CD4-positive, alpha-beta T cell treated with Interleukin-15 for 1 hour (primary cell): ENCODE measurements at regions not wholly inside any gene's neighbourhood (a gene's known extent, or its start where the extent isn't known, plus 50 kb on each side); places are given as distances from the start of the nearest gene placed in this dataset.
"Not testable (repeated sequence)": the region's sequence is repeated elsewhere in the genome, so short reads cannot be mapped to it uniquely, and the experiment has no call there.

Source experiments
- DNase-seq: peaks from one replicate; pipeline ENCODE4 v3.0.0-alpha.2; 2020

DNA sequence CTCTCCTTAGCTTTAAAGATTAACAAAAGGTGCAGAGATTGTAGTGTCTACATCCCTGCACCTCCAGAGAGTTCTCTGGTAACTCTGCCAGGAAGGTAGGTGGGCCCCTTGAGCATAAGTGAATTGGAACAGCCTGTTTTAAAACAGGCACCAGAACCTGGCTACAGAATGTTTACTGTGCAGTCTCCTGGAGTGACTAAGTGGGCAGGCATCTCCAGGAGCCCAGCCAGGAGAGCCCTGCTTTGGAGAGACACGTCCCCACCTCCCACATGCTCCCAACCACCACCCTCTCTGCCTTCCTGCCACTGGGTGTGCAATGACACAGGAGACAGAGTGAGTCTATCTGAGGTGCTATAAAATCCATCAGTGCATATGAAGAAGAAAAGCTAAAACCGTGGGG lies 110.3 kb upstream of the EYA4 start:
- no peak for DNase-seq

DNA sequence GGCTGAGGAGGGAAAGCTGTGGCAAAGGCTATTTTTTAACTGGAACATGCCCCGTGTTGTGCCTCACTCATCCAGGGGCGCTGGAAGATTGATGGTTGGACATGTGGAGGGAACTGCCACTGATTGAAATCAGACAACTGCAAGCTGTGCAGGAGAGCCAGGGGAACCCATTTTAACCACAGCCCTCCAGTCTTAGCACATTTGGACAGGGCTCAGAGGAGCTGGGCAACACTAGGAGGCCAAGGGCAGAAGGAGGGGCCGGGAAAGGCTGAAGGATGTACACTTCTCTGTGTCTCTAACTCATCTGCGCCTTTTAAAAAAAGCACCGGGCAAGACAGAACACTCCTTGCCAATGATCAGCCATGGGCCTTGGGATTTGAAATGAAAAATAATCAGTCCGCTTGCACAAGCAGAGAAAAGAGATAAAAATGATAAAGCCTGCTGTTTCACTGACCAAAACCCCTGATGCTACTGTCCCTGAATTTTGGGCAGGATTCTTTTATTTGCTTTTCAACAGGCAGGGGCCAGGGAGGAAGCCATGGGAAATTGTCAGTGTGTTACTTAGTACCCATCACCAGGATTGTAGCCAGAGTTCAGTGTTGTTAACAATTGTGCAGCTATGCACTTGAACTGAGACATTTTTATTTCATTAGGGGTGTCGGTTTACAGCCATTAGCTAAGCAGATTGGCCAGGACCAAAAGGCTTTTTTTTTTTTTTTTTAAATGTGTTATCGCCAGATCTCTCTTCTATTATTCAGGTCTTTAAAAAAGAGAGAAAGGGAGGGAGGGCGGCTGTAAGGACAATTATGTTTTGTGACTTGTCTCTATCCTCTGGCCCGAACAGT lies 109.3 kb upstream of the EYA4 start:
- DNase-seq = no peak

DNA sequence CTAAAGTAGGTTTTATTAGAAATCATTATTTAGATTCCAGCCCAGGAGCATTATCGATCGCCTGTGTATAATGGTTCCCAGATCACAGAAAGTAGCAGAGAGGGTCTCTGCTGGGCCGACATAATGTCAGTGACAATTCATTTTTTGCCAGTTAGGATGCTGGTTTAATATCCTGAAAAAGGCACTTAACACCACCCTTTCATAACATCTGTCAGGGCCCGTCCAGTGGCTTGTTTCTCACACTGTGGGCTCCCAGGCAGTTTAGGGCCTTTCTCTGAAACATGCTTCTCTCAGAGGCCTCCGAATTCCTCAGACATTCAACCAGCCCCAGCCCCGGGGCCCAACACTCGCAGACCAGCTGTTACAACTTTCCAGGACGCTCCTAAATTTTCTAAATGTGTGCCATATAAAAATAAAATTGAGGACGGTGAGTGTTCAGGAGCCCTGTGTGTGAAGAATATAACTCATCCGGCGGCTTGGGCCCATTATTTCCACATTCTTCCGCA lies 108.6 kb upstream of the EYA4 start:
- DNase-seq = no peak

DNA sequence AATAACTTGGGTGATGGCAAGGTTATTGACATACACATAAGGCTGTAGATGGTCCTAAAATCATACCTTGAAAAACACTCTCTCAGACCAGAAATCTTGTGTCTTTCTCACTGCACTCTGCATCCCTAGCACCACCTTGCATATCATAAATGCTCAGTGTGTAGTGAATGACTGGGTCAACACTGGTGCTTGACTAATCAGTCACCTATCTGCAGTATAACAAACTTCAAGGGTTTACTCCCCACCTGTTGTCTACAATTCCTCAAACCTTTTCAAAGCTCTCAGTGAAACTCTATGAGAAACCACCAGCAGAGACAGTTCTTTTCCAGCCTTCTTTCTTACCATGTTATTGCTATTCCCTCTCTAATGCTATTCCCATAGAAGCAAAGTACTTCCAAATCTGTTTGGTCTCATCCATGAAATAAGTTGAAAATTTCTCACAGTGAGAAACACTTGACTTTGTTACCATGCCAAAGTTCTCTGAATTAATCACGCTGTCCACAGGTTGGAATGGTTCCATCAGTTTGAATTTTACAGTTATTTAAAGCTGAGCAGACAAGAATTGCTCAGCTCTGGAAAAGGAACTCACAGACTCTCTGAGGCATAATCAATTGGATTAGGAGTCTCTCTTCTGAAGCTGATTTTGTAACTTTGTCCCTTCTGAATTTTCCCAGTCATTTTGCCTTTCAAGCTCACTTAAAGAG lies 104.8 kb upstream of the EYA4 start:
- no peak for DNase-seq

DNA sequence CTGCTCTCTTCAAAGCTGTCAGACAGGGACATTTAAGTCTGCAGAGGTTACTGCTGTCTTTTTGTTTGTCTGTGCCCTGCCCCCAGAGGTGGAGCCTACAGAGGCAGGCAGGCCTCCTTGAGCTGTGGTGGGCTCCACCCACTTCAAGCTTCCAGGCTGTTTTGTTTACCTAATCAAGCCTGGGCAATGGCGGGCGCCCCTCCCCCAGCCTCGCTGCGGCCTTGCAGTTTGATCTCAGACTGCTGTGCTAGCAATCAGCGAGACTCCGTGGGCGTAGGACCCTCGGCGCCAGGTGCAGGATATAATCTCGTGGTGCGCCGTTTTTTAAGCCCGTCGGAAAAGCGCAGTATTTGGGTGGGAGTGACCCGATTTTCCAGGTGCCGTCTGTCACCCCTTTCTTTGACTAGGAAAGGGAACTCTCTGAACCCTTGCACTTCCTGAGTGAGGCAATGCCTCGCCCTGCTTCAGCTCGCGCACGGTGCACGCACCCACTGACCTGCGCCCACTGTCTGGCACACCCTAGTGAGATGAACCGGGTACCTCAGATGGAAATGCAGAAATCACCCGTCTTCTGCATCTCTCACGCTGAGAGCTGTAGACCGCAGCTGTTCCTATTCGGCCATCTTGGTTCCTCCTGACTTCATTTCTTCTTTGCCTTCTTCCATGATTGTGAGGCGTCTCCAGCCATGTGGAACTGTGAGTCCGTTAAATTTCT lies 93.5 kb upstream of the EYA4 start:
- not testable (repeated sequence) for DNase-seq

DNA sequence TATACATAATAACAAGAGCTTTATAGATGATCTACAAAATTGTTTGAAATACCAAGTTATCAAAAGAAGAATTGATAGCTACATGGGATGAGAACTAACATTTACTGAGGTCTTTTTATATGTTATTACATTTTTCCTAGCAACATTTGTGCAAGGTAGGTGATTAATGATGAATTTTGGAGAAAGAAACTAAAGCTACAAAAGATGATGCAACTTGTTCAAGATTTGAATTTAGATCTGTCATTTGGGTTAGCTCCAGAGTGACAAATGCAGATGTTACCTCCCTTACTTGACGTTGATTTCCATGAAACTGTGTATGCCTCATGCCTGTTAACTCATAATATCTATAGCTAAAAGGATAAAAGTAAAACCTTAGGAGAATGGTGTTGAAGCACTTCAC lies 84.5 kb upstream of the EYA4 start:
- DNase-seq = no peak

DNA sequence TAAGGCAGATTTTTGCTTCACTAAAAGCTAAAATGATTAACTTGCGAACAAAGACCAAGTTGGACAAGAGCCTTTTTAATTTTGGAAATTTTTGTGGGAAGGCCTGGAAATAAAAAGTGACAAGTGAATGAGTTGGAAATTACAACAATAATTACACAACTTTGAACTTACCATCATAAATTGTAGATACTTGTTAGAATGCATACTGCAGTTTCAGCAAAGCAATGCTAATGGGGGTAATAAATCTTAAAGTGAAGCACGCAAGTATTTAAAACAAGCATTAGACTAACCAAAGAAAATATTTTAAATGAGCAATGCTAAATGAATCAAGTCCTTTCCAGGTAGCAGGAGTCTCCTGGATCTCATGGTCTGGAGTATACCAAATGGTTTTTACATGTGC lies 83.2 kb upstream of the EYA4 start:
- DNase-seq = no peak

DNA sequence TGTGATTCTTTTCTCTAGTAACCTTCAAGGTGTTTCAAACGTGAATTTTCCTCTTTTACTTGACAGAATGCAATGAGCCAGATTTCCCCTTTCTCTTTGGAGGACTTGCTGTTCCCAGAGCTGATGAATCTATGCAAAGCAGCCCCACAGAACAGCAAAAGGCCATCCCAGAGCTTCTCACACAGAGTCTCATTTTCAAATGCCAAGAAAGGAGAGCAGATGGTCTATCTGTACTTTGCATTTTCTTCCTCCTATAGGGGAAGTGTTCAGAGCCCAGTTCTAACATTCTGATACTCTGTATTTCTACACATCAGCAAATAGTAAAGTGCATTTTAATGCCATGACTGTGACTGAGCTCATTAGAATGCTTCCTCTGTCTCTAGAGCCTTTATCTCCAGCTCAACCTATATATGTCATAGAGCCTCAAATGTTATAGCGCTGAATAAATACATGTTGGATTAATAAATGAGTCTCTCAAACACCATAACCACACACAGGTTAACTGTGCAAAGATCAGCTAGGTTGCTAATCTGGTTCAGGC lies 81.8 kb upstream of the EYA4 start:
- DNase-seq = no peak

DNA sequence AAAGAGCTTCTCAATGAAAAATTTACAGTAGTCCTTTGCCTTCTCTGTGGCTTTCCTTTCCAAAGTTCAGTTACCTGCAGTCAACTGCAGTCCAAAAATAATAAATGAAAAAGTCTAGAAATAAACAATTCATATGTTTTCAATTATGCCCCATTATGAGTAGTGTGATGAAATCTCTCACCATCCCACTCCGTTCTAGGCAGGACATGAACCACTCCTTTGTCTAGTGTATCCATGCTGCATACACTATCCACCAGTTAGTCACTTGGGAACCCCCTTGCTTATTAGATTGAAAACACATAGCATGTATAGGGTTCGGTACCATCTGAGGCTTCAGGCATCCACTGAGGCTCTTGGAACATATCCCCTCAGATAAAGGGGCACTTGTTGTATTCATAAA lies 80.6 kb upstream of the EYA4 start:
- DNase-seq = no peak

DNA sequence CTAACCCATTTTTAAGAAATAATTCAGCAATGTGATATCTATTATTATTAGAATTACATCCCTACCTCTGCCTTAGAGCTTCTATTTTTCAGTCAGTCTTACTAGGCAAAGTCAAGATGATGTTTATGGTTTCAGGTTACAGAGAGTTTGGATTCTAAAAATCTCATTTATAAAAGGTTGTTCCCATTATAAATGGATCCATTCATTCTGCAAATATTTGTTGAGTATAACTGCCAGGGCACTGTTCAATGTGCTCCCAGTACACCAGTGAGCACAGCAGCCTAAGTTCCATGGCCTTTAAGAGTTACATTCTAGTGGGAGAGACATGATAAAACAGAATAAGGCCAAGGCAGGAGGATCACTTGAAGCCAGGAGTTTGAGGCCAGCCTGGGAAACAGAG lies 75.9 kb upstream of the EYA4 start:
- no peak for DNase-seq

DNA sequence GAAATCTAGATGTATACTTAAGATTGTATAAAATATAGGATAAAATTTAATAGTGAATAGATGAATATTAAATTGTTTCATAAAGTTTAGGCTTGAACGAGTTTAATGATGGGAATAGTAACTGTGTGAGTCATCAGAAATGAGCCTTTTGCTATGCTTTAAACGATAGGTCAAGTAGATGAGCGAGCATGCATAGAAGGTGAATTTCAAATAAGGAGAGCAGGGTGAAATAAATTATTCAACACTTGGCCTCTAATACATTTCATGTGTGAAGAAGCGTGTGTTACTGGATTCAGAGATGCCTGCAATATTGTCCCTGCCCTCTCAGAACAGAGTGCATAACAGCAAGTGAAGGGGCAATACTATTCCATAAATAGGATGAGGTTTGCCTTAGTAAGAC lies 74.4 kb upstream of the EYA4 start:
- DNase-seq = no peak

DNA sequence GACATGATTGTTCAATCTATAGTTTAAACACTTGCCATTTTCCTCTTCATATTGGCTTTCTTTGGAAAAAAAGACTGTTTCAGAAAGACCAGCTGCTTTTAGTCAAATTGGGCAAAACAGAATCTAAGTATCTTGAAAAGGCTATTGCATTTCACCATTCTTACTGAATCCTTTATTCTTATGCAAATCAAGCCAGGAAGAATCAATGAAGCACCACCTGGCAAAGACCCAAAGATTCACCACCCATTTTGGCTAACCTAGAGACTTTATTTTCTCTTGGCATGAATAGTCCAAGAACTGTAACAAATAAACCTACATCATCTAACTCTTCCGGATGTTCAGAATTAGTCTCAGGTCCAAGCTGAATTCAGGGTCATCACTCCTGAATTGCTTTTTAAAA lies 71.3 kb upstream of the EYA4 start:
- DNase-seq = no peak

DNA sequence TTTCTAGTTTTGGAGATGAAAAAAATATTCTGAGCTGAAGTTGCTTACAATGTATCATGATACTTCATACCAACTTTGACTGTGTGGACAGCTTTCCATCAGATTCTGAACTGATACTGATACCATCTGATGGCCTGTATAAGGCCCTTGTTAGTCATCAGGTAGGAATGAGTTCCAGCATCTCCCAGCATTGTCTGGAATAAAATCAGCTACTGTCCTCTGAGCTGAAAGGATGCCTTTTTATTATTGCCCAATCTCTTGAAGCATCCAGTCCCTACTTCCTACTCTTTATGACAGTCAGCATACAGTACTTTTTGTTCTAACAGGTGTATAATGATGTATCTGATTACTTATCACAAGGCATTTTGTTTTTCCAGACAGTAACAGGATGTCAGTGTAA lies 70.6 kb upstream of the EYA4 start:
- DNase-seq = no peak

DNA sequence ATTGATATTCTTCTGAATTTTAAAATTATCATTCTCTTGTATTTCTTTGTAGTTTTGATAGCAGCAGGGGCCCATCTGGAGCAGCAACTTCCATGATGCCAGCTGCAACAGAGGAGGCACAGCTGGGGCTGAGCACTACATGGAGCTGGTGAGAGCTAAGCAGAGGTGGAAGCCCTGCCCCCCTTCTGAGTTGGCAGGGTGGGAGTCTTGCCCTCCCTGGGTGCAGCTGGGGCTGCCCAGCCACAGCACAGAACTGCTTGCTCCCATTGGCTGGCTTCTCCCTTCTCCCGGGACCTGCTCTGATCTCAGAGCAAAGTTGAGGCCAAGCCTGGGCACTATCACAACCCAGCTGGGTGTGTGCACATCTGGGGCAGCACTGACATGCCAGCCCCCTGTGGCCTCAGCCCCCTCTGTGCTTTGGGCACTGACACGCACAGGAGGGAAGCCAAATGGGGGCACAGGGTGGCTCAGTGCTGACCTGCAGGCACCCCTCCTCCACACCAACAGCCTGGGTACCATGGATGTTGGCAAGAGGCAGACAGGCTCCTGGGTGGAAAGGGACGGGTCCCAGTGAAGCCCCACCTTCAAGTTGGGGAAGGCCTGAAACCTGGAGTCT lies 69.1 kb upstream of the EYA4 start:
- DNase-seq = no peak

DNA sequence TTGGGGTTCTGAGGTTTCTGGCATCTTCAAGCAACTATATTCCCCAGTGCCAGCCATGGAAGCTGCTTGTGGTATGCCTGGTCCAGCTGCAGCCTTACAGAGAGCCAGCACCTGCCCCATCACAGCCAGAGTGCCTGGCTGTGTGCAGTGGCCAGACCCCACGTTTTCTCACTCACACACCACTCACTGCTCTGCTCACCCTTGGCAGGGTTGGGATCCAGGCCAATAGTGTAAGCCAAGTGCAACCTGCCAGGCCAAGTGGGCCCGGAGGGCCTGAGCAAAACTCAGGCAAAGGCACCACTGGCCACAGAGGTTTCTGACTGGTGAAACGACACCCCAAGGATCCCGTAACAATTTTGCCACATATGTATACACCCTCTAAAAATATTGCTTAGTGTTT lies 67.9 kb upstream of the EYA4 start:
- no peak for DNase-seq

DNA sequence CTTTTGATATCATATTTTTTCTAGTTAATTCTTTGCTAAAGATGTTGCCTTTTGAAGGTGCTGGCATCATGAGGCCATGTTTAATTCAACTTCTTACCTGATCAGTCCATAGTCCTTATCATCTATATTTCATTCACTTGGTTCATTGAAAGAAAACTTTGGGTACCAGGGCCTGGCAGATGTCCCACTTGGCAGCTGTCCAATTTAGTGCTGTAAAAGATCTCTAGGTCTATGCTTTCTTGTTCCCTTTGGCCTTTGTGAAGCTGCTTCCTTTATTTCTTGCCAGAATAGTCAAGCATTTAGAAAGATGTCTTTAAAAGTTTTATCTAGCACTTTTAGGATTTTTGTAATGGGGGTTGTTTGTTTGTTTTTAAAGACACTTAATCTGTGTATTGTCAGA lies 61.7 kb upstream of the EYA4 start:
- no peak for DNase-seq

DNA sequence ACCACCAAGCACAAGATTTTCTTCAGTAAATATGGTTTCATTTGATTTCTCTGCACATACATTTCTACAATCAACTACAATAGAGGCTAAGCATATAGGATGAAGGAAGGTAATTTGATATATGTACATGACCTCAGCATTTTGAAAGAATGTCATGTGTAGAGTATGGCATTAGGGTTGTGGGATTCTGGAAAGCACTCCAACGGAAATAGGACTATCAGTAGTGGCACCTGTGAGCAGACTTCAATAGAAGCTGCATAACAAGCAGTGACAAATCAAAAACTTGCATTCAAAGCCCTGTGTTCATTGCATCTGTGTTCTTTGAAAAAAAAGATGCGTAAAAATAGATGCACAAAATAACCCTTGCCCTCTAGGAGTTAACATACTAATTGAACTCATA lies 57.5 kb upstream of the EYA4 start:
- DNase-seq = no peak

DNA sequence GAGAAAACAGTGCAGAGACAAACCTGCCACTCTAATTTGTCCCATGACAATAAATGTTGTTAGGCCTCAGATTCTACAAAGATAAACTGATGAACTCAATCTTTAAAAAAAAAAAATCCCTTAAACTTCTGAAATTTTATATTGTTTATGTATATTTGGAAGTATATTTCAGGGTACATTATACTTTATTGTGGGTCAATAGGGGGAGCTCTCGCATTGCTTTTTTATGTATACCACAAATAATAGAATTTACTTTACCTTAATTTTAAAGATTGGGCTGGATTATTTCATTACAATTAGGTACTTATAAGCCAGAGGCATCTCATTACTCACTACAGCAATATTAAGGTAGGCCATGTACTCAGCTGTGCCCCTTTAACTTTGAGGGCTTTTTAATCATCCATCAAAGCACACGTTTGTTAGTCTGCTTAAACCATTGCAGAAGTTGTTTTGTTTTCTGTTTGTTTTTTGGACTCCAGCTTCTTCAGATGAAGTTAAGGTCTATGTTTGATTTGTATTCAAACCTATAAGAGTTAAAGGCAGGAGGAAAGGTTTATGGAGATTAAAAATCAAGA lies 56.3 kb upstream of the EYA4 start:
- DNase-seq = no peak

DNA sequence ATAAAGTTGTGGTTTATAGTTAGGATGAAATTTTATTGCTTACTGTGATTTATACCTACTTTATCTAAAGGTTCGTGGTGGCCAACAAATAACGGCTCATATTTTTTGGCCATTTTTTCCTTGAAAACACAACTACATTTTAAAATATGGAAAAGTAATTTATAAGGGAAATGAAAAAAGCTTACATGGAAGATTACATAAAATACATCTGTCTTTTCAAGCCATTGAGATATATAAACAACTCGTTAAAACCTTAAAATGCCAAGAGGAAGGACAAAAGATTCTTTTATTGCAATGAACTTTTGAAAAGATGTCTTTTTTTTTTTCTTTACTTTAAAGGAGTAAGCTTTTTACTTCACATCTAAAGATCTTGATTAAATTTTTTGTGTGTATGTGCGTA lies 55.4 kb upstream of the EYA4 start:
- no peak for DNase-seq

DNA sequence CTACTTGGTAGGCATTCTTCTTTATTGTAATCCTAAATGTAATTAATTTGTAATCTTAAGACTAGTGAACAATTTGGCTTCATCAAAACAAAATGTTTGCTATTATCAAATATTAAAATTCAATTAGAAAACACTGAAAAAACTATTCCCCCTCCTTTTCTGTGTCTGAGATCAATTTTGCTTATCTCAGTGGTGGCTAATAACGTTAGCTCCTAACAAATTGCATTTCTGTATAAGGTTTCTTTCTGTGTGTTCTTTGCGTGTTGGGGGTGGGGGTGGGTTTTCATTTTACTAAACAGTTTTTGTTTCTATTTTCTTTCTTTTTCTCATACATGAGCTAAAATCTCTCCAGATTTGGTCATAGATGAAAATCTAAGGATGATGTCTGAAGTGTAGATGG lies 54.0 kb upstream of the EYA4 start:
- DNase-seq = no peak

DNA sequence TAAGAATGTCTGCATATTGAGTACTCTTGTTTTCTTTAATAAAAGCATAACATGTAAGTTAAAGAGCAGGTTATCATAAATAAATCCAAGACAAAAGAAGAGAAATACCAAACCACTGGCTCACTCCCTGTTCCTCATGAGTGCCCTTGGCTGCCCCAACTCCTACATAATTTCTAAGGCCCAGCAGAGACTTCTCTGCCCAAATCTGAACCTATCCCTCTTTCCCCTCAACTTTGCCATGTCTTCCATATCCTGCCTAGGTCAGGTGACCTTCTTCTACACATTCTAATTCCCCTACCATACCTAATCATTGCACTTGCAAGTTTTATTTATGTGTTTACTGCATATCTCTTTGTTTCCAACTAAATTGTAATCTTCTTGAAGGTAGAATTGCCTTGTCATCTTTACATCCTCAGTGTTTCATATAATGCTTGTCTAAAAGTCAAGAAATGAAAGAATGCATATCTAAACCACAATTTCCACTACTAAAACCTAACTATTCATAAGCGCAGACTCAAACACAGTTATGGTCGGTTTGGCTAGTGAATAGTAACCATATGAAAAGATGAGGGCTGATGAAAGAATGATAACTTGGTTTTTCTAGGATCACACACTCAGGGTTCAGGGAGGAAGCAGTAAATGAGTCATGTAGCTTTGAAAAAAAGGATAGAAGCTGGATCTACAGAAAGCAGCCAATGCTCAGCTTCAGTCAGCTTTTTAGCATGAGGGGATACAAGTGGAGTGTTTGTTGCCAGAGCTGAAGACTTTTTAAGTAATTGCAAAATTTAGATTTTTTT lies 53.3 kb upstream of the EYA4 start:
- no peak for DNase-seq

DNA sequence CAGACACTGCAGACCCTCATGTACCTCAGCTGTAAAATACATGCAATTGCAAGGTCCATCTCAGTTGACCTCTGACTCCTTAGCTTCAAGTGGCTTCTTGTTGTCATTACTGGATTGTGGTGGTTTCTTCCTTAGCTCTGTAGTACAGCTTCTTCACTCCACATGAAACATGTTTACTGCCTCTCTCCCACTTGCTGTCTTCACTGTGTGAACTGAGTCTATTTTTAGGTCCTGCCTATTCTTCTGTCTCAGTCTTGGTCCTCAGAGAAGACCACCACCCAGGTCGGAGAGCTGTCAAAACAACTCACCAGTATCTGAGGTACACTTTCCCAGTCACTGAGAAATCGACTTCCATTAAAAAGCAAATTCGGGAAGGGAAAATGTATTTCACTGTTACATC lies 50.2 kb upstream of the EYA4 start:
- DNase-seq = no peak
